B cell (primary cell): ENCODE measurements at regions not wholly inside any gene's neighbourhood (a gene's known extent, or its start where the extent isn't known, plus 50 kb on each side); places are given as distances from the start of the nearest gene placed in this dataset.

Experiments used
- CTCF ChIP-seq: fragments of 200-600 bp; IDR thresholded peaks from one replicate; pipeline ENCODE4 v1.8.0; 2022; ENCODE audit warnings: antibody characterized with exemption, mild to moderate bottlenecking
- EZH2 ChIP-seq: IDR thresholded peaks from 2 replicates; pipeline ENCODE4 v1.6.1; 2012; ENCODE audit warnings: borderline replicate concordance, low read depth, mild to moderate bottlenecking, moderate library complexity, low read length; ENCODE audit not compliant: insufficient read depth, poor library complexity, severe bottlenecking

DNA sequence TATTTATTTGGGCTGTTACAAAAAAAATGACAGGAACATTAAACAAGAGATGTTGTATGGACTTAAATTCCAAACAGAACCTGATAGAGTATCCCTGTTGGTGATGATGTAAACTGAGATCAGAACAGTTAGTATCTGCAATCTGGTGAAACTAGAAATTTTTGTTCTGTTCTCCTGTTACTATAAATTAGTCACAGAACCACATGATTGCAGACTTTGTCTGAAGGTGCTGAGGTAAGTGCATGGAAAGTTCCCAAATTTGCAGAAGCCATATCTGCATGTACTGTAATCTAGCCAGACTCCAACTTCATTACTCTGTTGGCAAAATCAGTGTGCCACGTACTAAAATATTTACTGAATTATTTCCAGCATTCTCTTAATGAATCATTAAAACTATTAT is 516.3 kb upstream of the FSIP2 start:
- TF ChIP-seq CTCF (no peak), EZH2 (no peak)
